ENCODE measurements at regions not wholly inside any gene's neighbourhood (a gene's known extent, or its start where the extent isn't known, plus 50 kb on each side); places are given as distances from the start of the nearest gene placed in this dataset.

GRCh38 chr3:193008654-193009053 lies 91.0 kb upstream of the MB21D2 start:
- H3K9me2 ChIP-seq (ENCODE audit: insufficient read depth, low read length): no peaks in the 10 kb centered on the region
- no peaks in the 10 kb centered on the region for H3K9me3 ChIP-seq (ENCODE audit: low read length)
- H2AFZ ChIP-seq (ENCODE audit: low read length): no peak overlapping the region
- intact Hi-C loops (cut with micrococcal nuclease; ENCODE audit: unreplicated experiment): no loop called here
- POLR2A ChIA-PET: interaction anchor here (0.6 kb wide), 1 partner anchor 19 kb away, joined by 3 read pairs; no protein-coding TSS in a partner anchor
- CTCF ChIA-PET (ENCODE audit: unreplicated experiment): no interaction called here
- BruUV-seq (replicated peaks): no TSS peak
- no peaks in the 10 kb centered on the region for H3K36me3 ChIP-seq (ENCODE audit: insufficient read depth, low read length)
- no peak overlapping the region for H3K27ac ChIP-seq (ENCODE audit: low read depth, low read length, poor library complexity, severe bottlenecking)
- H3K4me1 ChIP-seq (ENCODE audit: insufficient read depth, low read length, poor library complexity, severe bottlenecking): no peaks in the 10 kb centered on the region
- no peak overlapping the region for H3K4me3 ChIP-seq (ENCODE audit: low read depth, low read length, poor library complexity, severe bottlenecking)
- no peak for TF ChIP-seq EZH2phosphoT487 (IDR thresholded peaks at IDR 0.05; ENCODE audit: borderline replicate concordance, low read depth, low read length)
- TF ChIP-seq, protein P1, sequence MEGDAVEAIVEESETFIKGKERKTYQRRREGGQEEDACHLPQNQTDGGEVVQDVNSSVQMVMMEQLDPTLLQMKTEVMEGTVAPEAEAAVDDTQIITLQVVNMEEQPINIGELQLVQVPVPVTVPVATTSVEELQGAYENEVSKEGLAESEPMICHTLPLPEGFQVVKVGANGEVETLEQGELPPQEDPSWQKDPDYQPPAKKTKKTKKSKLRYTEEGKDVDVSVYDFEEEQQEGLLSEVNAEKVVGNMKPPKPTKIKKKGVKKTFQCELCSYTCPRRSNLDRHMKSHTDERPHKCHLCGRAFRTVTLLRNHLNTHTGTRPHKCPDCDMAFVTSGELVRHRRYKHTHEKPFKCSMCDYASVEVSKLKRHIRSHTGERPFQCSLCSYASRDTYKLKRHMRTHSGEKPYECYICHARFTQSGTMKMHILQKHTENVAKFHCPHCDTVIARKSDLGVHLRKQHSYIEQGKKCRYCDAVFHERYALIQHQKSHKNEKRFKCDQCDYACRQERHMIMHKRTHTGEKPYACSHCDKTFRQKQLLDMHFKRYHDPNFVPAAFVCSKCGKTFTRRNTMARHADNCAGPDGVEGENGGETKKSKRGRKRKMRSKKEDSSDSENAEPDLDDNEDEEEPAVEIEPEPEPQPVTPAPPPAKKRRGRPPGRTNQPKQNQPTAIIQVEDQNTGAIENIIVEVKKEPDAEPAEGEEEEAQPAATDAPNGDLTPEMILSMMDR (conservative IDR thresholded peaks at IDR 0.05; ENCODE audit: low read length): no peak
- DNase-seq (ENCODE audit: low spot score): no peak
- no peak overlapping the region for H3K4me2 ChIP-seq (ENCODE audit: low read length)
- H3K79me2 ChIP-seq (ENCODE audit: insufficient read depth, low read depth, low read length): no peaks in the 10 kb centered on the region
- no peaks in the 10 kb centered on the region for H4K20me1 ChIP-seq (ENCODE audit: insufficient read depth, low read length)

- Histone ChIP-seq H3K9me2 (ENCODE audit: insufficient read depth, low read length) (no peaks in the 10 kb centered on the region), H3K4me1 (ENCODE audit: insufficient read depth, low read length, poor library complexity, severe bottlenecking) (no peaks in the 10 kb centered on the region), H3K9me3 (ENCODE audit: low read length) (no peaks in the 10 kb centered on the region), H3K4me3 (ENCODE audit: low read depth, low read length, poor library complexity, severe bottlenecking) (no peak overlapping the region), H3K27ac (ENCODE audit: low read depth, low read length, poor library complexity, severe bottlenecking) (no peak overlapping the region), H3K79me2 (ENCODE audit: insufficient read depth, low read depth, low read length) (no peaks in the 10 kb centered on the region), H3K36me3 (ENCODE audit: insufficient read depth, low read length) (no peaks in the 10 kb centered on the region), H2AFZ (ENCODE audit: low read length) (no peak overlapping the region), H4K20me1 (ENCODE audit: insufficient read depth, low read length) (no peaks in the 10 kb centered on the region), H3K4me2 (ENCODE audit: low read length) (no peak overlapping the region)
- intact Hi-C loops (cut with micrococcal nuclease; ENCODE audit: unreplicated experiment): no loop called here
- TF ChIP-seq, protein P1 (conservative IDR thresholded peaks at IDR 0.05; ENCODE audit: low read length): no peak
- no peak for TF ChIP-seq EZH2phosphoT487 (IDR thresholded peaks at IDR 0.05; ENCODE audit: borderline replicate concordance, low read depth, low read length)
- no peak for DNase-seq (ENCODE audit: low spot score)
- POLR2A ChIA-PET: interaction anchor here (0.6 kb wide), 2 partner anchors 197 to 650 kb away, joined by 3 to 5 read pairs; no protein-coding TSS in a partner anchor
- CTCF ChIA-PET (ENCODE audit: unreplicated experiment): no interaction called here
- no TSS peak for BruUV-seq (replicated peaks)
These were observed 92.5 kb upstream of the MB21D2 start for GRCh38 chr3:193010191-193010590.

GRCh38 chr3:193011958-193012357 lies 94.3 kb upstream of the MB21D2 start:
- Histone ChIP-seq H3K36me3 (ENCODE audit: insufficient read depth, low read length) (no peaks in the 10 kb centered on the region), H3K9me3 (ENCODE audit: low read length) (no peaks in the 10 kb centered on the region), H3K4me3 (ENCODE audit: low read depth, low read length, poor library complexity, severe bottlenecking) (no peak overlapping the region), H3K4me1 (ENCODE audit: insufficient read depth, low read length, poor library complexity, severe bottlenecking) (no peaks in the 10 kb centered on the region), H2AFZ (ENCODE audit: low read length) (no peak overlapping the region), H3K9me2 (ENCODE audit: insufficient read depth, low read length) (no peaks in the 10 kb centered on the region), H3K27ac (ENCODE audit: low read depth, low read length, poor library complexity, severe bottlenecking) (no peak overlapping the region), H4K20me1 (ENCODE audit: insufficient read depth, low read length) (no peaks in the 10 kb centered on the region), H3K4me2 (ENCODE audit: low read length) (no peak overlapping the region), H3K79me2 (ENCODE audit: insufficient read depth, low read depth, low read length) (no peaks in the 10 kb centered on the region)
- no peak for DNase-seq (ENCODE audit: low spot score)
- intact Hi-C loops (cut with micrococcal nuclease; ENCODE audit: unreplicated experiment): no loop called here
- TF ChIP-seq, protein P1 (conservative IDR thresholded peaks at IDR 0.05; ENCODE audit: low read length): no peak
- no peak for TF ChIP-seq EZH2phosphoT487 (IDR thresholded peaks at IDR 0.05; ENCODE audit: borderline replicate concordance, low read depth, low read length)
- BruUV-seq (replicated peaks): no TSS peak
- POLR2A ChIA-PET: no interaction called here
- CTCF ChIA-PET (ENCODE audit: unreplicated experiment): no interaction called here

All from OCI-LY7 (cell line).